NCI-H226 (cell line): ENCODE measurements at regions not wholly inside any gene's neighbourhood (a gene's known extent, or its start where the extent isn't known, plus 50 kb on each side); places are given as distances from the start of the nearest gene placed in this dataset.

ENCODE experiments used
- DNase-seq: peaks from one replicate; pipeline ENCODE4 v3.0.0-alpha.2; 2015

DNA sequence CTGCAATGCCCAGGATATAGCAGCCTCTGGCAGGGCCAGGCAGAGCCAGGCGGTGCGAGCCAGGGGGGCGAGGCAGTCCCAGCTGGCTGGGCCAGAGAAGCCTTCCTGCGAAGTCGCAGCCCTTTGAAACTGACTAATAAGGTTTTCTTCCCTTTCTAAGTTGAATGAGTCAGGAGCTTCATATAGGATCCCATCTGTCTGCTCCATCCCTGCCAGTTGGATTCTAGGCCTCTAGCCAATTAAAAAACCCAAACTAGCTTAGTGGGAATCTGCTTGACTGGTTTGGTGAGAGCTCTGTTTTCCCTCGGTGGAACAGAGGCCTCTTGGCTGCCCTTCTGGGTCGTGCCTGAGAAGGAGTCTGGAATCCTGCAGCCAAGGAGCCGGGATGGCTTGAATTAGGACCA, 70.1 kb upstream of the RAPGEF1 start:
- peak; percentile 16 for DNase-seq

DNA sequence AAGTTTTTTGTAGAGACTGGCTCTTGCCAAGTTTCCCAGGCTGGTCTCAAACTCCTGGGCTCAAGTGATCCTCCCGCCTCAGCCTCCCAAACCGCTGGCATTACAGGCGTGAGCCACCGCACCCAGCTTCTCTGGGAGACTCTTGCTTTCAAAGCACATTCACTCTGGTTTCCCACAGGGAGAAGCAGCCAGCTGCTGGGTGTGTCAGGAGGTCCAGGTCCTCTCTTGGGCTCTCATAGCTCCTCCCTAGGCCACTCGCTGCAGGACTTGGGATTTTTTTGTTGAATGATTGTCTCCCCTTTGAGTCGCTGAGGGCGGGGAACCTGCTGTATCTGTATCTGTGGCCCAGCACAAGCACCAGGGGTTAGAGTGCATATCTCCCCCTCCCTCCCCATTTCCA, 68.4 kb upstream of the RAPGEF1 start:
- no peak for DNase-seq

DNA sequence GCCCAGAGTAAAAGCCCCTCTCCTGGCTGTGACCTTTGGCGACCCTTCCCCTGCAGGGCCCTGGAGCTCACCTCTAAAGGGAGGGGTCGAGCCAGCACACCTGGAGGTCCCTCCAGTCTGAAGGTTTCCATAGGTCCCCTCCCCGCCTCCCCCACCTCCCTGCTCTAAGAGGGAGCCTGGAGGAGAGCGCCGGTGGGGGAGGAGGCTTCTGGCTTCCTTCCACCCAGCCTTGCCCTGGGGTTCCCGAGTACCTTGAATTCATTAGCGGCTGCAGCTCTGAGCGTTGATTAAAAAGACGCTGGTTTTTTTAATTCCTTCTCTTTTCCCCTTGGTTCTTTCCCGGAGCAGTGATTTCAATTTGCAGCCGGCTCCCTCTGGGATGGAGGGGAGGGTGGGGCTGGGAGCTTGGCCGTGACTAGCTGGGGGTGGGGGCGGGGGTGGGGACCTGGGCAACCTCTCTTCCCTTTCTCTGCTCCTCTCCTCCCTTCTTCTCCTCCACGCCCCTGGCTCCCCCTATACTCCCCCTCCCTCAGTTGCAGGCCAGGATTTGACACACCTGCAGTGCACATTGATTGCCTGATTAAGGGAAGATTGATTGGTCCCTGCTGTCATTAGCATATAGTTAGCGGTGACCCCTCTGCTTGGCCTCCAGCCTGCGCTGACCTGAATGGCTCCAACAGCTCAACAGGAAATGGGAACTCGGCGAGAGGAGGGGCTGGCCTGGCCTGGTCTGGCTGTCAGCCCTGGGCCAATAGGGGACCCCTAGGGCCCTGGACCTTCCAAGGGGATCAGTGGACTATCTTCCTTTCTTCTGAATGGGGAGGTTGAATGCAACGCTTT, 67.5 kb upstream of the RAPGEF1 start:
- no peak for DNase-seq

DNA sequence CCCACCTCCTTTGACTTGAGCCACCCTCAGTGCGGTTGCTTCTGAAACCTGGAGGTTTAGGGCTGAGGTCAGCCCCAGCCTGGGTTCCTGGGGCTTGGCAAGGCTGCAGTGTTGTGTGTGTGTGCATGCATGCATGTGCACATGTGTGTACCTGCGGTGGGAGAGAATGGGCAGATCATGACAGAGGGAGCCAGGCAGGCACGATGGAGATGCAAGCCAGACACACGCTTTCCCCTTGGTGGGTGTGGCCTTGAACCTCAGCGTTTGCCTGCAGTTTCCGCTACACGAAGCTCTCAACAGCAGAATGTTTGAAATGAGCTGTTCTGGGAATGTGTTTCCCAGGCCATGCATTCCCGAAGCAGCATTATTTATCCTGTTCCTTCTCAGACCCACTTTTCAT, 65.9 kb upstream of the RAPGEF1 start:
- no peak for DNase-seq

DNA sequence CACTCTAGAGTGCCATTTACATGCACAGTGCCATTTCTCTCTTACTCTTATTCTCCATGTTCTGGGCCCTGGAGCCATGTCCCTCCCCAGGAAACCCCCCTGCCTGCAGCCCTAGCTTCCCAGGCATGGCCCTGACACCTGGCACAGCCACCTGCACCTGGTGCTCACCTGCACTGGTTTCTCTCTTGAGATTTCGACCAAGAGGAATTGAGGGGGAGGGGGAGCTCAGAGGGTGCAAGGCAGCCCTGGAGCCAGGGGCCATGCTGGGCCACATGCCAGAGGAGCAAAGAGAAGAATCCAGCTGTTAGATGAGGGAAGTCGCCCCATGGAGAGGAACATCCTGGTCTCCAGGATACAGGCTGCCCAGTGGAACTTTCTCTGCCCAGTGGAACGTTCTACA, 65.0 kb upstream of the RAPGEF1 start:
- no peak for DNase-seq

- no peak for DNase-seq
Measured at GRCh38 chr9:131803758-131804411, 64.0 kb upstream of the RAPGEF1 start.

- no peak for DNase-seq
Measured at GRCh38 chr9:131801810-131802209, 61.9 kb upstream of the RAPGEF1 start.

DNA sequence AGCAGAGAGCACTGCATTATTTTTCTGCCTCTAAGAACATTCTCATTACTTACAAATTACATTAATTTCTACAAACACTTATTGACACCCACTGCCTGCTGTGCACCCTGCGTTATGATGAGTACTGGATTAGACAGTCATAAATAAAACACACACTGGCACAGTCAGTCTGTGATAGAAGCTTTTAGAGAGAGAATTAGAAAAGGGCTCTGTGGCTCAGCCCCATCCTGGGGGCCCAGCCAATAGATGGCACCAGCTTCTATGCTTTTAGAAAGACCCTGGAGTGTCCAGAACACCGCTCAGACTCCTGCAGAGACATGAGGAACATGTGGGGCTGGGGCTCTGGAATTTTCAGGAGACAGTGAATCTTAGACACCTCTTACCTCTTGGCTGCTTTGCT, 61.0 kb upstream of the RAPGEF1 start:
- DNase-seq = no peak

GRCh38 chr9:131800366-131800765, 60.5 kb upstream of the RAPGEF1 start:
- no peak for DNase-seq

GRCh38 chr9:131799177-131799823, 59.4 kb upstream of the RAPGEF1 start:
- peak; percentile 14 for DNase-seq

DNA sequence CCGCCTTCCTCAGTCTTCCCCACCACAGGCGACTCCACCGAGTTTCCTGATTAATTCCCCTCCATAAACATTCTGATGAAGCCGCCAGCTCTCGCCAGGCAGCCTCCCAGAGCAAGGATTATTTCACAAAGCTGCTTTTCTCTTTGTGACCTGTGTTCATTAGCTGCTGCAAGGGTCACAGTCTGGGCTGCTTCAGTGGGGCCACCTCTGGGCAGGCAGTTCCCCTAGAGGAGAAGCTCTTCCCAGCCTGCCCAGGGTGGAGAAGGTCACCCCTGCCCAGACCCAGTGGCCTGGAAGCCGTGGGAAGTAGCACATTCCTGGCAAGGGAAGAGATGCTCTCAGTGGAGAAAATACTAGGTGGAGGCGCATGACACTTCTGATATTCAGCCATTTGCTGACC, 58.4 kb upstream of the RAPGEF1 start:
- no peak for DNase-seq

DNA sequence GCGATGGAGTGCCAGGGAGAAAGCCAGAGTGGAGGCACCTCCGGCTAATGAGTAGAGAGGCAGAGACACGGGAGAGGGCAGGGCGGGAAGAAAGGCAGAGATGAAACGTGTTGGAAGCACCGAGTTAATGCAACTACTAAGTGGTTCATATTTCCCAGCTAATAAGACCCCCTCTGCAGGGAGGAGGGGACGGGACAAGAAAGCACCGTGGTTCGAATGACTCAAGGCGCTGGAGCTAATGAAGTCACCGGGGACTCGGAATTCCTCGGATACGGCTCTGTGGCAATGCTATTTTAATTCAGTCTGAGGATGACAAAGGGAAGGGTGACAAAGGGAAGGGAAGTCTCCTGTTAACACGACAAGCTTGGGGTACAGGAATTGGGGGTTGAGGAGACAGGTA, 54.5 kb upstream of the RAPGEF1 start:
- no peak for DNase-seq

DNA sequence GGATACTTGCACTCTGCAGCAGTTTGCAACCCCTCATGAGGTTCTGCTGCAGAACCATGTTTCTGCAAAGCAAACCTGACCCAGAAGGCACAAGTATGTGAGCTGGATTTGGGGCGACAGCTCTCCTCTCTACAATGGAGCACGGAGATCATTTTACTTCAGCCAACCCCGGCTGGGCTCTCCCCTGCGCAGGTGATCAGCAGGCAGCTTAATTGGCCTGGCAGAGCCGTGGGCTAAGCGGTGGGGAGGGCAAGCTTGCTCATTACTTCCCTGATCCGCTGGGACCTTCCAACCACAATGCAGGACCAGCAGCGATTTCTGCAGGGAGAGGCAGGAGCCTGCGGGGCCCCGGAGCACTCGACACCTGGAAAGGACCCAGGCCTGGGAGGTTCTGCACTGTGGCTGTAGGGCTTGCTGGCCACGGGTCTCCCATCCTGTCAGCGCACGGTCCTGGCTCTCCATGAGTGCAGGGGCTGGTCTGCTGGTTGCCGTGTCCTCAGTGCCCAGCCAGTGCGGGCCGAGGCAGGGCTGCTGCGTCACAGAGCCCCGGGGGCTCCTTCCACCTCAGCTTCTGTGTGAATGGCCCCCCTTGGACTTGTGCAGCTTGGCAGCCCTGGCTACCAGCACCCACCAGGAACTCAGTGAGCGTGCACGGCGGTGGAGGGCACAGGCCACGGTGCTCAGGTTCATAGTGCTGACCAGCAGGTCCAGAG, 51.8 kb upstream of the RAPGEF1 start:
- no peak for DNase-seq
